Astrocyte (in vitro differentiated cells and primary cell): ENCODE measurements at regions not wholly inside any gene's neighbourhood (a gene's known extent, or its start where the extent isn't known, plus 50 kb on each side); places are given as distances from the start of the nearest gene placed in this dataset.

Source experiments
- DNase-seq: peaks from one replicate; pipeline ENCODE4 v3.0.0-alpha.2; 2010; ENCODE audit warnings: low read depth
- FAIRE-seq: peaks from 2 replicates; lab custom pipeline; 2011; peaks lifted over from hg19 to GRCh38; lab: Jason Lieb, UNC
- H2AFZ ChIP-seq: 2 replicates; pipeline ENCODE4 v1.6.0; 2012; ENCODE audit warnings: low read depth, low read length, inconsistent platforms
- H3K27ac ChIP-seq: 2 replicates; pipeline ENCODE4 v1.5.1; 2011; ENCODE audit warnings: low read depth, low read length, inconsistent platforms
- H3K27me3 ChIP-seq: 2 replicates; pipeline ENCODE4 v1.6.0; 2011; ENCODE audit warnings: low read length, inconsistent platforms; ENCODE audit not compliant: insufficient read depth
- H3K36me3 ChIP-seq: 2 replicates; pipeline ENCODE4 v1.5.1; 2011; ENCODE audit warnings: low read length, inconsistent platforms; ENCODE audit not compliant: insufficient read depth
- H3K4me1 ChIP-seq: 2 replicates; pipeline ENCODE4 v1.5.1; 2011; ENCODE audit warnings: low read length, inconsistent platforms; ENCODE audit not compliant: insufficient read depth
- H3K4me2 ChIP-seq: 2 replicates; pipeline ENCODE4 v1.6.0; 2012; ENCODE audit warnings: low read length, inconsistent platforms
- H3K4me3 ChIP-seq: 2 replicates; pipeline ENCODE4 v1.5.1; 2011; ENCODE audit warnings: low read depth, mild to moderate bottlenecking, low read length, inconsistent platforms; ENCODE audit not compliant: insufficient read depth
- H3K79me2 ChIP-seq: 2 replicates; pipeline ENCODE4 v1.6.0; 2012; ENCODE audit warnings: mild to moderate bottlenecking, low read length, inconsistent platforms; ENCODE audit not compliant: insufficient read depth
- H3K9ac ChIP-seq: 2 replicates; pipeline ENCODE4 v1.6.0; 2012; ENCODE audit warnings: mild to moderate bottlenecking, low read length, inconsistent platforms
- H3K9me3 ChIP-seq: 2 replicates; pipeline ENCODE4 v1.5.1; 2012; ENCODE audit warnings: low read depth, mild to moderate bottlenecking, low read length, inconsistent platforms; ENCODE audit not compliant: insufficient read depth
- H4K20me1 ChIP-seq: 2 replicates; pipeline ENCODE4 v1.6.0; 2012; ENCODE audit warnings: low read length, inconsistent platforms; ENCODE audit not compliant: insufficient read depth
- H3K27ac Mint-ChIP-seq: one replicate; pipeline ENCODE4 v1.8.0; 2021; ENCODE audit warnings: mild to moderate bottlenecking, mixed read lengths; ENCODE audit not compliant: unreplicated experiment
- H3K27me3 Mint-ChIP-seq: one replicate; pipeline ENCODE4 v1.8.0; 2021; ENCODE audit warnings: low read depth, mixed read lengths; ENCODE audit not compliant: unreplicated experiment
- H3K36me3 Mint-ChIP-seq: one replicate; pipeline ENCODE4 v1.8.0; 2021; ENCODE audit warnings: low read depth, mixed read lengths; ENCODE audit not compliant: unreplicated experiment
- H3K4me1 Mint-ChIP-seq: one replicate; pipeline ENCODE4 v1.8.0; 2021; ENCODE audit warnings: low read depth, mixed read lengths; ENCODE audit not compliant: unreplicated experiment
- H3K4me3 Mint-ChIP-seq: one replicate; pipeline ENCODE4 v1.8.0; 2021; ENCODE audit warnings: mild to moderate bottlenecking, moderate library complexity, mixed read lengths; ENCODE audit not compliant: unreplicated experiment
- H3K9me3 Mint-ChIP-seq: one replicate; pipeline ENCODE4 v1.8.0; 2021; ENCODE audit warnings: mild to moderate bottlenecking, mixed read lengths; ENCODE audit not compliant: unreplicated experiment
- EZH2 ChIP-seq: IDR thresholded peaks from 2 replicates; pipeline ENCODE4 v1.6.1; 2012; ENCODE audit warnings: mild to moderate bottlenecking, low read length, inconsistent platforms; ENCODE audit not compliant: insufficient read depth
- TF ChIP-seq, protein P1 (sequence below): IDR thresholded peaks from 2 replicates; pipeline ENCODE4 v1.5.1; 2011; ENCODE audit warnings: low read depth, mild to moderate bottlenecking, inconsistent platforms, low read length, moderate library complexity; ENCODE audit not compliant: insufficient read depth

DNA sequence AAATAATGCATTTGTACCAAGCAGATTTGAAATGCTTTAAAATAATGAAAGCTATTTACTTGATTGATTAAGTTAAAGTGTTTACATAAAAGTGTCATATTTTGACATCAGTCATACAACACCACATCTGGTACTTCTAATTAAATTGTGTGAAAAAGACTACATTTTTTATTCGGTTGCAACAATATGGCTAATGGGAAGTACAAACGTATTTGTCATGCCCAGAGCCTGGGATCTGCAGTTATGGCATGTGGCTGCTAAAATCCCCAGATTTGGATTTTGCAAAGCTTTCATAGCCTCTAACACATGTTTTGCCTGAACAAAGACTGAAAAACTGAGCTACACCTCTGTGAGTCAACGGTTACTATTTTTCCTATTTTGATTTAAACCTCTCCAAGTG is 66.6 kb downstream of the LLPH start:
- H3K27ac Mint-ChIP-seq: no peak overlapping the region
- DNase-seq (no peak), FAIRE-seq (no peak)
- Histone ChIP-seq H3K9ac (no peak overlapping the region), H3K79me2 (no peaks in the 10 kb centered on the region), H3K4me2 (no peak overlapping the region), H3K4me3 (no peak overlapping the region), H3K9me3 (no peaks in the 10 kb centered on the region), H3K36me3 (no peaks in the 10 kb centered on the region), H3K27ac (no peak overlapping the region), H3K4me1 (peaks cover 18% of the 10 kb centered on the region), H2AFZ (no peak overlapping the region), H3K27me3 (no peaks in the 10 kb centered on the region), H4K20me1 (peaks cover 3% of the 10 kb centered on the region)
- H3K27me3 Mint-ChIP-seq: peaks cover 2% of the 10 kb centered on the region
- peaks cover 32% of the 10 kb centered on the region for H3K4me1 Mint-ChIP-seq
- H3K9me3 Mint-ChIP-seq: no peaks in the 10 kb centered on the region
- no peaks in the 10 kb centered on the region for H3K36me3 Mint-ChIP-seq
- H3K4me3 Mint-ChIP-seq: no peak overlapping the region
- TF ChIP-seq, protein P1, sequence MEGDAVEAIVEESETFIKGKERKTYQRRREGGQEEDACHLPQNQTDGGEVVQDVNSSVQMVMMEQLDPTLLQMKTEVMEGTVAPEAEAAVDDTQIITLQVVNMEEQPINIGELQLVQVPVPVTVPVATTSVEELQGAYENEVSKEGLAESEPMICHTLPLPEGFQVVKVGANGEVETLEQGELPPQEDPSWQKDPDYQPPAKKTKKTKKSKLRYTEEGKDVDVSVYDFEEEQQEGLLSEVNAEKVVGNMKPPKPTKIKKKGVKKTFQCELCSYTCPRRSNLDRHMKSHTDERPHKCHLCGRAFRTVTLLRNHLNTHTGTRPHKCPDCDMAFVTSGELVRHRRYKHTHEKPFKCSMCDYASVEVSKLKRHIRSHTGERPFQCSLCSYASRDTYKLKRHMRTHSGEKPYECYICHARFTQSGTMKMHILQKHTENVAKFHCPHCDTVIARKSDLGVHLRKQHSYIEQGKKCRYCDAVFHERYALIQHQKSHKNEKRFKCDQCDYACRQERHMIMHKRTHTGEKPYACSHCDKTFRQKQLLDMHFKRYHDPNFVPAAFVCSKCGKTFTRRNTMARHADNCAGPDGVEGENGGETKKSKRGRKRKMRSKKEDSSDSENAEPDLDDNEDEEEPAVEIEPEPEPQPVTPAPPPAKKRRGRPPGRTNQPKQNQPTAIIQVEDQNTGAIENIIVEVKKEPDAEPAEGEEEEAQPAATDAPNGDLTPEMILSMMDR: no peak
- TF ChIP-seq EZH2: no peak

DNA sequence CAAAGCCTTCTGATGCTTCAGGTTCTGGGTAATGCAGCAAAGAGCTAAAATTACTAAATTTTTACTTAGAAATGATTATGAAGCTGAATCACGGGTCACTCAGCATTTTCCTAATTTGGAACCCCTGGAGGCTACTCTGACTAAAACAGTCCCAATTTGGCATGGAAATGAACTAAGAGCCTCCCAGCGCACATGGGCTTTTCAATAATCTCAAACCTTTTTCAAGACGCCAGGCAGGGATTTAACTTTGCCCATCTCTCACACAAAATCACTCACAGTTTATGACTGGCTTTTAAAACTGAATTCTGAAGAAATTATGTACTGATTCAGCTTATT is 68.3 kb downstream of the LLPH start:
- H3K9ac ChIP-seq: no peak overlapping the region
- Mint-ChIP-seq H3K27me3 (peaks cover 2% of the 10 kb centered on the region), H3K4me3 (no peak overlapping the region), H3K27ac (no peak overlapping the region), H3K4me1 (peaks cover 32% of the 10 kb centered on the region), H3K36me3 (no peaks in the 10 kb centered on the region), H3K9me3 (no peaks in the 10 kb centered on the region)
- FAIRE-seq (no peak), DNase-seq (no peak)
- H3K9me3 ChIP-seq: no peaks in the 10 kb centered on the region
- H3K27ac ChIP-seq: no peak overlapping the region
- no peaks in the 10 kb centered on the region for H3K79me2 ChIP-seq
- no peak overlapping the region for H2AFZ ChIP-seq
- no peak overlapping the region for H3K4me2 ChIP-seq
- H3K27me3 ChIP-seq: no peaks in the 10 kb centered on the region
- no peaks in the 10 kb centered on the region for H3K36me3 ChIP-seq
- peaks cover 3% of the 10 kb centered on the region for H4K20me1 ChIP-seq
- H3K4me3 ChIP-seq: no peak overlapping the region
- peaks cover 18% of the 10 kb centered on the region for H3K4me1 ChIP-seq
- TF ChIP-seq, protein P1: no peak
- no peak for TF ChIP-seq EZH2

DNA sequence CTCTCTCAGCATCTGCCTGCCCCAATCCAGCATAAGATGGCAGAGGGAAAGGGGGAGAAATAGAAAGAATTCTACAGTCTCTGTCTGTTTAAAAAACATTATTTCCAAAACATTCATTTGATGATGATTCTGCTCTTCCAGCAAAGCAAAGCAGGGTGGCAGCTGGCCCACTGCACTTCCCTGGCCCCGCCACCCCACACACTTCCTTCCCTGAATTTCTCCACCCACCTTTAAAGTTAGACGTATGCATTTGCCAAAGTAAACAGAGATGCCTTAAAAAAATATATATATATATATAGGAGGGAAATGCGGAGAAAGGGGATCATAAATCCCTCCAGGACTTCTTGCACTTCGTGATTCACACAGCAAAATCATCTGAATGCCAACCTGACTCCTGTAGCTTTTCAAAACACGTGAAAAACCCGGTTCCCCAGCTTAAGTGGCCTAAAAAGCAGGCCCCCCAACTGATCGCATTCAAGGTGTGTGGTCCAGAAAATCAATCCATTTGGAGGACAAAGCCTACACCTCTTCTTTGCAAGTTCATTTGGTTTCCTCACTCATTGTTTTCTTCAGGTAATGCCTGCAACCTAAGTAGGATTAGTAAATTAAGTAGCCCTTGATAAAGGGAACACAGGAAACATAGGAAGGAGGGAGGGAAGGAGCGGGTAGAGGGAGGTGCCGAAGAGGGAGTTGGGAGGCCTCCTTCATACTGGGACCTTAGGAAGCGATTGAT is 68.8 kb downstream of the LLPH start:
- DNase-seq (no peak), FAIRE-seq (no peak)
- H3K79me2 ChIP-seq: no peaks in the 10 kb centered on the region
- Mint-ChIP-seq H3K4me3 (no peak overlapping the region), H3K36me3 (no peaks in the 10 kb centered on the region), H3K4me1 (peaks cover 27% of the 10 kb centered on the region), H3K9me3 (no peaks in the 10 kb centered on the region), H3K27ac (no peak overlapping the region), H3K27me3 (peaks cover 2% of the 10 kb centered on the region)
- H3K4me3 ChIP-seq: no peak overlapping the region
- no peak overlapping the region for H3K27ac ChIP-seq
- H3K4me1 ChIP-seq: peaks cover 17% of the 10 kb centered on the region
- no peaks in the 10 kb centered on the region for H3K27me3 ChIP-seq
- no peaks in the 10 kb centered on the region for H3K36me3 ChIP-seq
- no peak overlapping the region for H3K9ac ChIP-seq
- no peak overlapping the region for H2AFZ ChIP-seq
- TF ChIP-seq EZH2: no peak
- TF ChIP-seq, protein P1: no peak
- H4K20me1 ChIP-seq: peaks cover 3% of the 10 kb centered on the region
- no peaks in the 10 kb centered on the region for H3K9me3 ChIP-seq
- H3K4me2 ChIP-seq: no peak overlapping the region
